Kidney (tissue), 13 donors: ENCODE measurements at regions not wholly inside any gene's neighbourhood (a gene's known extent, or its start where the extent isn't known, plus 50 kb on each side); places are given as distances from the start of the nearest gene placed in this dataset.

ENCODE experiments used
- DNase-seq, 5 donors: peaks; one replicate each; pipeline ENCODE4 v3.0.0-alpha.2; 2013 to 2020
- FAIRE-seq: peaks from 2 replicates; lab custom pipeline; 2012; peaks lifted over from hg19 to GRCh38; lab: Jason Lieb, UNC
- H3K27ac ChIP-seq, 2 donors: one replicate each; pipeline ENCODE4 v1.7.0; 2013; ENCODE audit warnings: low read depth in 2 of 2, low read length in 2 of 2, inconsistent platforms in 1 of 2
- H3K27me3 ChIP-seq: one replicate; pipeline ENCODE4 v1.7.1; 2013; ENCODE audit warnings: low read length, inconsistent platforms; ENCODE audit not compliant: control insufficient read depth, insufficient read depth
- H3K36me3 ChIP-seq, 3 donors: one replicate each; pipeline versions ENCODE4 v1.7.0 to v1.7.1; 2013; ENCODE audit warnings: low read length in 3 of 3, control low read depth in 1 of 3, inconsistent platforms in 1 of 3; ENCODE audit not compliant: insufficient read depth in 3 of 3, control insufficient read depth in 2 of 3
- H3K4me1 ChIP-seq, 3 donors: one replicate each; pipeline versions ENCODE4 v1.7.0 to v1.7.1; 2013; ENCODE audit warnings: low read length in 3 of 3, inconsistent platforms in 1 of 3, low read depth in 1 of 3; ENCODE audit not compliant: control insufficient read depth in 2 of 3, insufficient read depth in 2 of 3
- H3K4me3 ChIP-seq, 3 donors: one replicate each; pipeline versions ENCODE4 v1.7.0 to v1.8.1; 2013; ENCODE audit warnings: low read length in 3 of 3, control low read depth in 1 of 3, inconsistent platforms in 1 of 3
- H3K9ac ChIP-seq, 3 donors: one replicate each; pipeline versions ENCODE4 v1.7.0 to v1.7.1; 2013; ENCODE audit warnings: low read length in 3 of 3, control low read depth in 1 of 3, inconsistent platforms in 1 of 3
- H3K9me3 ChIP-seq, 3 donors: one replicate each; pipeline versions ENCODE4 v1.7.0 to v1.7.1; 2013; ENCODE audit warnings: low read length in 3 of 3, control low read depth in 1 of 3, inconsistent platforms in 1 of 3; ENCODE audit not compliant: control insufficient read depth in 2 of 3, insufficient read depth in 1 of 3
- CTCF ChIP-seq: IDR thresholded peaks from 3 replicates; pipeline ENCODE4 v1.5.1; 2012; ENCODE audit warnings: mild to moderate bottlenecking, moderate library complexity, borderline replicate concordance; ENCODE audit not compliant: insufficient read depth; ENCODE audit errors: extremely low read depth
- intact Hi-C: fragments of 100-400 bp; cut with DNase I; formaldehyde crosslinking; loops from one replicate; pipeline ENCODE4 v1.11.1; 2022
- donor health status: control.
- donor health status: control.
- donor health status: control.
- donor health status: control.
- donor health status: control.
- donor health status: DM: yes; HTN: yes; CAD: no.
- donor health status: Normal renal cell carcinoma (clear cell type).

- H3K4me3 ChIP-seq = no peak overlapping the region
- H3K36me3 ChIP-seq = no peaks in the 10 kb centered on the region
- DNase-seq (peak in 1 of 5 donors; percentile 25), FAIRE-seq (no peak)
- no peak overlapping the region for H3K9ac ChIP-seq
- no peaks in the 10 kb centered on the region for H3K4me1 ChIP-seq
- no peaks in the 10 kb centered on the region for H3K27me3 ChIP-seq
- intact Hi-C loops = no loop called here
- no peak for TF ChIP-seq CTCF
- no peaks in the 10 kb centered on the region for H3K9me3 ChIP-seq
- H3K27ac ChIP-seq = no peak overlapping the region
These were observed 62.2 kb downstream of the BOD1 start for GRCh38 chr5:173554038-173554955.

DNA sequence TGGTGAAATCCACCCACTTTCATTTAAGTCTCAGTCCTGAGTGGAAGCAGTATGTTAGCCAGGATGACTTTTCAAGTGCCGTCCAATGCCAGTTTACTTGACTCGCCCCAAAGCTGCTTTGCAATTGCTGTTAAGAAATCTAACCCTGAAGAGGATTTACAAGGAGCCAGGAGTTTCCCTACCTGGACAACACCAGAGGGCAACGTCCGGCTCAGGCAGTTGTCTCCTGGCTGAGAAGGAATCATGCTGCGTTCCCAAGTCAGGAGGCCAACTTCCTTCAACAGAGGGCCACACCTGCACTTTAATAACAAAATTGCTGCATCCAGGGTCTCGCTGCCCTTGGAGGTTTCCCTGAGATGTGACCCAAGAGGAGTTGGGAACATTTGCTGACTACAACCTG, 65.8 kb downstream of the BOD1 start:
- intact Hi-C loops = no loop called here
- Histone ChIP-seq H3K27me3 (no peaks in the 10 kb centered on the region), H3K9ac (no peak overlapping the region), H3K4me3 (no peak overlapping the region), H3K9me3 (no peaks in the 10 kb centered on the region), H3K4me1 (no peaks in the 10 kb centered on the region), H3K36me3 (no peaks in the 10 kb centered on the region), H3K27ac (no peak overlapping the region)
- FAIRE-seq (no peak), DNase-seq (no peak)
- no peak for TF ChIP-seq CTCF

GRCh38 chr5:173549644-173550043, 66.8 kb downstream of the BOD1 start:
- no peak for FAIRE-seq
- H3K9ac ChIP-seq = no peak overlapping the region
- no peak overlapping the region for H3K4me3 ChIP-seq
- no peaks in the 10 kb centered on the region for H3K36me3 ChIP-seq
- no peak for TF ChIP-seq CTCF
- DNase-seq = no peak
- H3K27me3 ChIP-seq = no peaks in the 10 kb centered on the region
- no peaks in the 10 kb centered on the region for H3K4me1 ChIP-seq
- H3K9me3 ChIP-seq = no peaks in the 10 kb centered on the region
- no peak overlapping the region for H3K27ac ChIP-seq
- intact Hi-C loops = no loop called here

DNA sequence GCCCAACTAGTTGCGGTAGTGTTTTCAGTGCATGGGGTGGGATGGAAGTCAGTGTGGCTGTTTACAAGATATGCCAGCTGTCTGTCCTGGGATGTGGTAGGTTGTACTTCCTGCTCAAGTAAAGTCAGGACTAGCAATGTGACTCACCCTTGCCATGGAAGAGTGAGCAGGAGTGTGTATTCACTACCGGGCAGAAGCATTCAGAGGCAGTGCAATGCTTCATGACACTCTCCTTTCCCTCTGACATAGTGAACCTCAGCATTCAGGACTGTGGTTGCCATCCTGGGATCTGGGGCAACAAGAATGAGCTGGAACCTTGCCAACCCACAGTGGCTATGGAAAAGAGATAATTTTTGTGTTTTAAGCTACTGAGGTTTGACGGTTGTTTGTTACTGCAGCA, 68.9 kb downstream of the BOD1 start:
- no peak overlapping the region for H3K4me3 ChIP-seq
- no peaks in the 10 kb centered on the region for H3K36me3 ChIP-seq
- H3K27me3 ChIP-seq = no peaks in the 10 kb centered on the region
- no peaks in the 10 kb centered on the region for H3K9me3 ChIP-seq
- no peak overlapping the region for H3K27ac ChIP-seq
- TF ChIP-seq CTCF = no peak
- H3K4me1 ChIP-seq = no peaks in the 10 kb centered on the region
- no peak for DNase-seq
- H3K9ac ChIP-seq = no peak overlapping the region
- FAIRE-seq = no peak
- intact Hi-C loops = no loop called here
